GM23248 (cell line): ENCODE measurements at regions not wholly inside any gene's neighbourhood (a gene's known extent, or its start where the extent isn't known, plus 50 kb on each side); places are given as distances from the start of the nearest gene placed in this dataset.

Experiments
- DNase-seq: peaks from one replicate; pipeline ENCODE4 v3.0.0-alpha.2; 2015
- H2AFZ ChIP-seq: fragments of 200-600 bp; sonication (generic); 2 replicates; pipeline ENCODE4 v1.6.1; 2016; ENCODE audit warnings: antibody characterized with exemption
- H3F3A ChIP-seq: fragments of 200-600 bp; sonication (generic); 2 replicates; pipeline ENCODE4 v1.6.1; 2016; ENCODE audit warnings: mild to moderate bottlenecking, antibody characterized with exemption, mixed run types; ENCODE audit not compliant: insufficient read depth
- H3K27ac ChIP-seq: fragments of 200-600 bp; sonication (generic); 2 replicates; pipeline ENCODE4 v1.5.1; 2016; ENCODE audit warnings: mild to moderate bottlenecking
- H3K27me3 ChIP-seq: fragments of 200-600 bp; sonication (generic); replicated peaks from 2 replicates; pipeline ENCODE4 v1.6.1; 2016; ENCODE audit warnings: mild to moderate bottlenecking; ENCODE audit not compliant: insufficient read depth
- H3K36me3 ChIP-seq: fragments of 200-600 bp; sonication (generic); 2 replicates; pipeline ENCODE4 v1.6.1; 2016; ENCODE audit warnings: low read depth, mild to moderate bottlenecking
- H3K4me1 ChIP-seq: fragments of 200-600 bp; sonication (generic); 2 replicates; pipeline ENCODE4 v1.6.1; 2016; ENCODE audit warnings: mild to moderate bottlenecking; ENCODE audit not compliant: insufficient read depth
- H3K4me2 ChIP-seq: fragments of 200-600 bp; sonication (generic); one replicate; pipeline ENCODE4 v1.6.1; 2016; ENCODE audit warnings: mild to moderate bottlenecking; ENCODE audit not compliant: unreplicated experiment
- H3K4me3 ChIP-seq: fragments of 200-600 bp; sonication (generic); 2 replicates; pipeline ENCODE4 v1.5.1; 2016; ENCODE audit warnings: mild to moderate bottlenecking
- H3K79me2 ChIP-seq: fragments of 200-600 bp; sonication (generic); 2 replicates; pipeline ENCODE4 v1.6.1; 2016; ENCODE audit warnings: mild to moderate bottlenecking; ENCODE audit not compliant: insufficient read depth
- H3K9ac ChIP-seq: fragments of 200-600 bp; sonication (generic); 2 replicates; pipeline ENCODE4 v1.6.1; 2016; ENCODE audit warnings: mild to moderate bottlenecking
- H3K9me2 ChIP-seq: fragments of 200-600 bp; sonication (generic); 2 replicates; pipeline ENCODE4 v1.6.1; 2016; ENCODE audit warnings: mixed run types, mild to moderate bottlenecking, moderate library complexity; ENCODE audit not compliant: insufficient read depth
- H3K9me3 ChIP-seq: fragments of 200-600 bp; sonication (generic); one replicate; pipeline ENCODE4 v1.6.1; 2017; ENCODE audit warnings: low read depth
- H4K20me1 ChIP-seq: fragments of 200-600 bp; sonication (generic); 2 replicates; pipeline ENCODE4 v1.6.0; 2016; ENCODE audit not compliant: insufficient read depth
- EZH2 ChIP-seq: fragments of 200-600 bp; sonication (generic); IDR thresholded peaks from 2 replicates; pipeline ENCODE4 v1.6.1; 2018; ENCODE audit warnings: antibody characterized with exemption, mild to moderate bottlenecking; ENCODE audit not compliant: insufficient read depth, poor library complexity, severe bottlenecking
- EZH2phosphoT487 ChIP-seq: fragments of 200-600 bp; sonication (generic); IDR thresholded peaks from 2 replicates; pipeline ENCODE4 v1.6.1; 2018; ENCODE audit warnings: antibody characterized with exemption, moderate library complexity, mild to moderate bottlenecking, low read depth; ENCODE audit not compliant: insufficient read depth
- WGBS, 2 experiments: methylation state at CpG; one replicate each; pipeline ENCODE4 v1.1.6; 2015 to 2017; ENCODE audit warnings: low lambda C conversion rate in 2 of 2, low coverage in 1 of 2; ENCODE audit errors: missing lambda C conversion rate in 2 of 2; 5-methylcytosine and 5-hydroxymethylcytosine counted together
- in situ Hi-C: fragments of 300-500 bp; cut with MboI; formaldehyde crosslinking; loops from 2 replicates; pipeline ENCODE4 v1.15.0; 2020

DNA sequence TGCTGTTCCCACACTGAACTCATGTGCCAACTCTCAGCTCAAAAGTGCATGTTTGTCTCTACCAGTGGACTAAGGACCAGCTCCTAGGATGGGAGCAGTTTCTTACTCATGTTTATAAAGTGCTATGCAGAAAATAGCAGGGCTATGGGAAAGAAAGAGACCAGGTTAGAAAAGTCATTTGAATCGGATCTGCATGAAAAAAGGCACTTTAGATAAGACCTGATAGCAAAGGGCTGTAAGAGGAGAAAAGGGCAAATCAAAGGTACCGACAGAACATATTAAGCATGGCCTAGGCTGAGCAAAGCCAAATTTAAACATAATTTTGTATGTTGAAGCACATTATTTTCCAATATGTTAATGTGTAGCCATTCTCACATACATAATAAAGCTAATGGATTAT lies 362.3 kb upstream of the ZFP42 start:
- Histone ChIP-seq H4K20me1 (no peaks in the 10 kb centered on the region), H3K4me3 (no peak overlapping the region), H3K9me2 (no peaks in the 10 kb centered on the region), H3K4me1 (no peaks in the 10 kb centered on the region), H3K9me3 (no peaks in the 10 kb centered on the region), H3K27me3 (no peaks in the 10 kb centered on the region), H3K79me2 (no peaks in the 10 kb centered on the region), H3K27ac (no peak overlapping the region), H3K36me3 (no peaks in the 10 kb centered on the region), H3K9ac (no peak overlapping the region), H3K4me2 (no peak overlapping the region), H3F3A (no peaks in the 10 kb centered on the region), H2AFZ (no peak overlapping the region)
- TF ChIP-seq EZH2phosphoT487 (no peak), EZH2 (no peak)
- WGBS, 2 experiments, result 22 to 39% methylated on average over 2 of the region's 2 CpGs
- DNase-seq, result no peak
- in situ Hi-C loops, result no loop called here

DNA sequence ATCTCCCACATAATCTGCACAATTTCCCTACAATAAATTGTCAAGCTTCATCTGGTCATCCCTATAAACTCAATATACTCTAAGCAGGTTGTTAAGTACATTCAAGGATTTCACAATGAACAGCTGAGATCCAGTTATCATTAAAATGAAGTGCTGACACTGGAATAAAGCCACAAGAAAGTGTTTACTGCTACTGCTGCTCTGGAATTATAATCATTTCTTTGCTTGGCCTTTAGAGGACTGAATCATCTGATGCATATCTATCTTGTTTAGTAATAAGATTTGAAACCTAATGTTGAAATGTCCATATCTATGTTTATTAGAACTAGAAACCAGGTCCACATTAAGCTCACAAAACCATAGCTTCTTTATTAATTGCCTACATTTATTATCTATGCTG lies 338.6 kb upstream of the ZFP42 start:
- no peaks in the 10 kb centered on the region for H3K9me3 ChIP-seq
- no peaks in the 10 kb centered on the region for H3F3A ChIP-seq
- no peaks in the 10 kb centered on the region for H3K4me1 ChIP-seq
- TF ChIP-seq EZH2phosphoT487, result no peak
- no peak for TF ChIP-seq EZH2
- H3K27me3 ChIP-seq, result no peaks in the 10 kb centered on the region
- H3K4me3 ChIP-seq, result no peak overlapping the region
- no peaks in the 10 kb centered on the region for H3K9me2 ChIP-seq
- no peak overlapping the region for H3K9ac ChIP-seq
- no peak overlapping the region for H3K4me2 ChIP-seq
- no peaks in the 10 kb centered on the region for H3K79me2 ChIP-seq
- no peaks in the 10 kb centered on the region for H3K36me3 ChIP-seq
- DNase-seq, result no peak
- in situ Hi-C loops, result no loop called here
- H2AFZ ChIP-seq, result no peak overlapping the region
- no peaks in the 10 kb centered on the region for H4K20me1 ChIP-seq
- H3K27ac ChIP-seq, result no peak overlapping the region

DNA sequence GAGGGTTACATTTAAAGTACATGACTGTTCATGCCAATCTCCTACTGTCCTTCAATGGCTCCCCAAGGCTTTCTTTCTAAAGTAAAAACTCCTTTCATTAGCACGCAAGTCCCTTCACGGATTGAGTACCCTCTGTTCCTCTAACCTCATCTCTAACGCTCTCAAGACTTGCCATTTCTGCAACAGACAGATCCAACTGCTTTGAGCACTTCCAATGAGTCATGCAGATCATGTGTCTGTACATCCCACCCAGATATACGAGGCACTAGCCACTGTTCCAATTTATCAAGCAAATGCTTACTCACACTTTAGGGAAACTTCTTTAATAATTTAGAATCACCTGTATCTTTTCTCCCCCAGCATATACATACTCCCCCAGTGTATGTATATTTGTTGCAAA lies 332.5 kb upstream of the ZFP42 start:
- in situ Hi-C loops, result no loop called here
- no peaks in the 10 kb centered on the region for H3K9me2 ChIP-seq
- no peaks in the 10 kb centered on the region for H3K79me2 ChIP-seq
- no peaks in the 10 kb centered on the region for H4K20me1 ChIP-seq
- no peaks in the 10 kb centered on the region for H3F3A ChIP-seq
- H3K4me3 ChIP-seq, result no peak overlapping the region
- no peaks in the 10 kb centered on the region for H3K9me3 ChIP-seq
- no peak for DNase-seq
- H3K4me1 ChIP-seq, result no peaks in the 10 kb centered on the region
- no peak for TF ChIP-seq EZH2
- H3K9ac ChIP-seq, result no peak overlapping the region
- no peaks in the 10 kb centered on the region for H3K27me3 ChIP-seq
- no peaks in the 10 kb centered on the region for H3K36me3 ChIP-seq
- H3K27ac ChIP-seq, result no peak overlapping the region
- H2AFZ ChIP-seq, result no peak overlapping the region
- no peak overlapping the region for H3K4me2 ChIP-seq
- 1 to 6% methylated on average over 4 of the region's 4 CpGs for WGBS, 2 experiments

DNA sequence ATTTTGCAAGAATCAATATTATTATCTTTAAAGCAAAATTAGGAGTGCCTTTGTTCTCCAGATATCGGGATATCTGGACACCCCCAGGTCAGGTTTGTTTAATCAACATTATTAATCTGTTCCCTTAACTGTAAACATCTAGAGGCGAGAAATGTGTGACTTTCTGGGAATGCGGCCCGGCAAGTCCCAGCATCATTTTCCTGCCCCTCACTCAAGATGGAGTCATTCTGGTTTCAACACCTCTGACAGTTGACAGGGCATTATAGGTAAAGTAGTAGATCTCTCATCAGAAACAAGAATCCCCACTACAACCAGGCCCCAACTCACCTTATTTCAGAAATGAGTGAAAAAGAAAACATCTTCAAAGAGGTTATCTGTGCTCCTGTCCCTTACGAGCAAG lies 331.6 kb upstream of the ZFP42 start:
- Histone ChIP-seq H3K4me3 (no peak overlapping the region), H2AFZ (no peak overlapping the region), H3K4me1 (no peaks in the 10 kb centered on the region), H3K9me2 (no peaks in the 10 kb centered on the region), H3K9me3 (no peaks in the 10 kb centered on the region), H3K36me3 (no peaks in the 10 kb centered on the region), H3K27me3 (no peaks in the 10 kb centered on the region), H3K27ac (no peak overlapping the region), H3K9ac (no peak overlapping the region), H3K79me2 (no peaks in the 10 kb centered on the region), H4K20me1 (no peaks in the 10 kb centered on the region), H3K4me2 (no peak overlapping the region), H3F3A (no peaks in the 10 kb centered on the region)
- in situ Hi-C loops, result no loop called here
- 53 to 60% methylated on average over 5 of the region's 5 CpGs for WGBS, 2 experiments
- TF ChIP-seq EZH2, result no peak
- TF ChIP-seq EZH2phosphoT487, result no peak
- DNase-seq, result no peak

DNA sequence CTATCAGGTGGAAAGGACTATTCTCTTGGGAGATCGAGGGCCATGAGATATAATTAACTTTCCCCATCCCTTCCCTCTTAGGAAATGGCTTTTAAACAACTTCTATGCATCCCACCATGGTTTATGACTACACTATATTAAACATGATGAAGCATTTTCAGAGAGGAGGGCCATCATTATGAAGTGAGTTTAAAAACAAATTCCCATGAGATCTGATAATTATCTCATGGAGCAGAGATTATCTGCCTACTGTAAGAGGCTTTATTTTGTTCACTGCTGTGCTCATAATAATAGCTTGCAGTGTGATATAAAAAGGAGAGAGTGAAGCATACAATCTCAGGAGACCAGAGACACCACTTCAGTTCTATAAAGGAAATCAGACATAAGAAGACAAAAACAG lies 330.5 kb upstream of the ZFP42 start:
- WGBS, 2 experiments, result 7 to 15% methylated on average over 1 of the region's 1 CpG
- Histone ChIP-seq H3K4me2 (no peak overlapping the region), H3K36me3 (no peaks in the 10 kb centered on the region), H3K27me3 (no peaks in the 10 kb centered on the region), H3F3A (no peaks in the 10 kb centered on the region), H3K79me2 (no peaks in the 10 kb centered on the region), H3K4me1 (no peaks in the 10 kb centered on the region), H3K9ac (no peak overlapping the region), H3K4me3 (no peak overlapping the region), H3K9me2 (no peaks in the 10 kb centered on the region), H4K20me1 (no peaks in the 10 kb centered on the region), H3K9me3 (no peaks in the 10 kb centered on the region), H2AFZ (no peak overlapping the region), H3K27ac (no peak overlapping the region)
- no peak for DNase-seq
- TF ChIP-seq EZH2, result no peak
- TF ChIP-seq EZH2phosphoT487, result no peak
- in situ Hi-C loops, result no loop called here
